ENCODE measurements at regions not wholly inside any gene's neighbourhood (a gene's known extent, or its start where the extent isn't known, plus 50 kb on each side); places are given as distances from the start of the nearest gene placed in this dataset.

- TF ChIP-seq CTCF (IDR thresholded peaks at IDR 0.05; ENCODE audit: control extremely low read depth, extremely low read depth, low read depth, missing control alignments) = no peak
- ChIA-PET CTCF (no interaction called here), POLR2A (no interaction called here)
- DNase-seq (ENCODE audit: extremely low spot score) = no peak
Observed at GRCh38 chr5:32842813-32843530, 131.9 kb downstream of the NPR3 start.

- POLR2A ChIA-PET = no interaction called here
- no peak for DNase-seq (ENCODE audit: extremely low spot score)
- CTCF ChIA-PET = no interaction called here
- no peak for TF ChIP-seq CTCF (IDR thresholded peaks at IDR 0.05; ENCODE audit: control extremely low read depth, extremely low read depth, low read depth, missing control alignments)
Observed at GRCh38 chr5:32843531-32843895, 132.4 kb downstream of the NPR3 start.

GRCh38 chr5:32845171-32845570 lies 134.1 kb downstream of the NPR3 start:
- ChIA-PET CTCF (interaction anchor here (1.3 kb wide), 1 partner anchor 10 kb away, joined by 4 read pairs; no protein-coding TSS in a partner anchor), POLR2A (no interaction called here)

GRCh38 chr5:32848120-32848519 lies 137.0 kb downstream of the NPR3 start:
- TF ChIP-seq CTCF (IDR thresholded peaks at IDR 0.05; ENCODE audit: control extremely low read depth, extremely low read depth, low read depth, missing control alignments) = no peak
- no peak for DNase-seq (ENCODE audit: extremely low spot score)
- ChIA-PET POLR2A (no interaction called here), CTCF (no interaction called here)

More at GRCh38 chr5:32845171-32845570, 134.1 kb downstream of the NPR3 start:
- no peak for DNase-seq (ENCODE audit: extremely low spot score)
- no peak for TF ChIP-seq CTCF (IDR thresholded peaks at IDR 0.05; ENCODE audit: control extremely low read depth, extremely low read depth, low read depth, missing control alignments)

GRCh38 chr5:32848681-32849080 lies 137.6 kb downstream of the NPR3 start:
- no peak for TF ChIP-seq CTCF (IDR thresholded peaks at IDR 0.05; ENCODE audit: control extremely low read depth, extremely low read depth, low read depth, missing control alignments)
- ChIA-PET POLR2A (no interaction called here), CTCF (no interaction called here)
- DNase-seq (ENCODE audit: extremely low spot score) = no peak

- CTCF ChIA-PET = interaction anchor here (1.2 kb wide), 1 partner anchor 13 kb away, joined by 4 read pairs; no protein-coding TSS in a partner anchor
Observed at GRCh38 chr5:32850817-32851496, 139.8 kb downstream of the NPR3 start.

More at GRCh38 chr5:32850817-32851496, 139.8 kb downstream of the NPR3 start:
- DNase-seq (ENCODE audit: extremely low spot score) = no peak
- POLR2A ChIA-PET = no interaction called here
- no peak for TF ChIP-seq CTCF (IDR thresholded peaks at IDR 0.05; ENCODE audit: control extremely low read depth, extremely low read depth, low read depth, missing control alignments)

Measured in GM10248 (cell line).